ENCODE measurements at regions not wholly inside any gene's neighbourhood (a gene's known extent, or its start where the extent isn't known, plus 50 kb on each side); places are given as distances from the start of the nearest gene placed in this dataset.

- TF ChIP-seq ZNF17 (CRISPR knock-in tag; IDR thresholded peaks at IDR 0.05) (no peak), MAZ (IDR thresholded peaks at IDR 0.05; ENCODE audit: borderline replicate concordance, low read depth, low read length) (no peak), MAZ (CRISPR knock-in tag; IDR thresholded peaks at IDR 0.05; ENCODE audit: low read depth) (no peak), POLR2A (IDR thresholded peaks at IDR 0.05; ENCODE audit: insufficient read depth in 1 of 2, low read depth in 2 of 2, low read length in 2 of 2) (no peak), CTCF (CRISPR knock-in tag; IDR thresholded peaks at IDR 0.05) (no peak), ZMYM2 (CRISPR knock-in tag; IDR thresholded peaks at IDR 0.05) (no peak), ZBTB33 (CRISPR knock-in tag; IDR thresholded peaks at IDR 0.05) (no peak), ZFP36 (IDR thresholded peaks at IDR 0.05; ENCODE audit: borderline replicate concordance, low read depth, low read length, partially characterized antibody) (no peak), JUND (CRISPR knock-in tag; IDR thresholded peaks at IDR 0.05) (no peak)
These were observed 101.3 kb upstream of the LARP1 start for GRCh38 chr5:154653764-154654485.
